GM10266 (cell line): ENCODE measurements at regions not wholly inside any gene's neighbourhood (a gene's known extent, or its start where the extent isn't known, plus 50 kb on each side); places are given as distances from the start of the nearest gene placed in this dataset.

Experiments
- DNase-seq: peaks from one replicate; pipeline ENCODE4 v3.0.0; 2012; ENCODE audit errors: extremely low spot score
- CTCF ChIP-seq: IDR thresholded peaks from 2 replicates; pipeline ENCODE4 v1.5.1; 2012; ENCODE audit warnings: mild to moderate bottlenecking, low read depth; ENCODE audit not compliant: control insufficient read depth, insufficient read depth; ENCODE audit errors: missing control alignments

DNA sequence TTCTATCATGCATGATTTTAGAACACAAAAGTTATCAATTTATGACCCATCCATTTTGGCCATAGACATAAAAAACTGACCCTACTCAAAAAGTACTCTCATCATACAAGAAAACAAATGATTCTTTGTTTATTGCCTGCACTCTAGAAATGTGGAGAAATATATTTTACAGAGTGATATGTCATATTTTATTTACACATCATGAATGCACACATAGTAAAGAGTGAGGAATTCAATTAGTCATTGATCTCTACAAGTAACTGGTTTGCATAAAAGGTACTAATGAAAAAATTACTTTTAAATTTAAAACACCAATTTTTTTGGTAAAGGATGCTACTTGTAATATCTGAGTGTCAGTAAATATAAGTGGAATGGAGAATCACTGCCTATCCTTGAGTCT is 242.5 kb upstream of the FAT4 start:
- no peak for DNase-seq
- TF ChIP-seq CTCF: no peak

GRCh38 chr4:125070861-125071260 is 243.9 kb upstream of the FAT4 start:
- TF ChIP-seq CTCF: no peak
- DNase-seq: no peak

DNA sequence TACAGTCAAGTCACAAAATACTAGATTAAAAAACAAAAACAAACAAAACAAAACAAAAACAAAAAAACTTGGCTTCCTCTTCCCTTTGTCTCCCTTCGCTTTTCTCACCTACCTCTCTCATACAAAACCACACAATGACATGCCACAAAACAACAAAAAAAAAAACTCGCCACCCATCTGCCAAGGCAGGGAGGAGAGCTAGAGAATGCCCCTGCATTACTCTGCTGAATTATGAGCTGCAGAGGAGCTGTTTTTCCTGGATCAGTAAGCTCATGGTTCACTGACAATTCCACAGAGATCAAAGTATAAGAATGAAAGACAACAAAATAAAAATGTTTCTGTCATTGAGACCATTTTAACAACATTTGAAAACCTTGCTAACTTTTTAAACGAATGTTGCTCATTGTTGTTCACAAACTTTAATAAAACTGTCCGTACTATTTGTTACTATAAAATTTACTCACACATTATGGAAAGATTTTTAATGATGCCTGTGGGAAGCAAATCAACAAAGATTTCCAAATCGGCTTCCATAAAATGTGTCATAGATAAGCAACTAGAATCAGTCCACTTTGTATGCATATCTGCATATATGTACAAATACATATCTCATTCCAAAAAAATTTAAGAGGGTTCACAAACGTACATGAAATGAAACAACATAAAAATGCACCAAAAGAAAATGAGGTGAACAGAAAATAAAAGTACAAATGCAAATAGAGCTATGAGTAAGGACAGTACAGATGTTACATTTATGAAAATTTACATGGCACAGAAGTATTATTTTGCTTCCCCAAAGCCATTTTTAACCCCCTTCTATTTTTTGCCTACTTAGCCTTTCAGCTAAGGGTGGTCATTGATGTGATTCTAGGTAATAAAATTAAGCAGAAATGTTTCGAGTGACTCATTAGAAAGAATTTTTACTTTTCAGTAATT is 252.4 kb upstream of the FAT4 start:
- no peak for TF ChIP-seq CTCF
- no peak for DNase-seq

GRCh38 chr4:125060376-125060775 is 254.4 kb upstream of the FAT4 start:
- no peak for DNase-seq
- no peak for TF ChIP-seq CTCF

- no peak for TF ChIP-seq CTCF
- DNase-seq: no peak
These were observed 265.0 kb upstream of the FAT4 start for GRCh38 chr4:125049711-125050110.

- no peak for TF ChIP-seq CTCF
- DNase-seq: no peak
These were observed 269.4 kb upstream of the FAT4 start for GRCh38 chr4:125045311-125045710.

DNA sequence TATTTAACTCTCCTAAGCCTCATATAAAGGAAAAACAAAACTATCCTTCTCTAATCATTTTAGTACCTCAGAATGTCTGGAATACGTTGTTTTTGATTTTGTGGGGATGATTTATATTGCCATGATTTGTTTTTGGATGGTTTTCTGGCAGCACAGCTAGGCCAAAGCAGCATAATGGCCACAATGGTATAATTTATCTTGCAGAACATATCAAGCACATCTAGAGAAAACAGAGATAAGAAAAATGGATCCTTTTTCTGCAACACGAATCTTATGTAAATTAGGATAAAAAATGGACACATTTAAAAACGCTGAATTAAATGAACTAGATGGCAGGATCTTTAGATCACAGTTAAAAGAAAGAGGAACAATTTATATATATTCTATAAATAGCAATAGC is 269.9 kb upstream of the FAT4 start:
- no peak for DNase-seq
- TF ChIP-seq CTCF: no peak
